Naive B cell (primary cell): ENCODE measurements at regions not wholly inside any gene's neighbourhood (a gene's known extent, or its start where the extent isn't known, plus 50 kb on each side); places are given as distances from the start of the nearest gene placed in this dataset.
"Not testable (repeated sequence)": the region's sequence is repeated elsewhere in the genome, so short reads cannot be mapped to it uniquely, and the experiment has no call there.

Experiments
- ATAC-seq, 2 donors: fragments of 150-1000 bp; cut with Tn5 transposase; 2 replicates each; pipeline ENCODE4 v1.10.0; 2021; ENCODE audit warnings: low read depth in 2 of 2, mild to moderate bottlenecking in 2 of 2, moderate library complexity in 2 of 2
- DNase-seq: peaks from one replicate; pipeline ENCODE4 v3.0.0; 2022
- H3K27ac Mint-ChIP-seq, 6 donors: one replicate each; pipeline ENCODE4 v1.8.0; 2020 to 2022; ENCODE audit warnings: mild to moderate bottlenecking in 6 of 6, mixed read lengths in 6 of 6, moderate library complexity in 5 of 6, inconsistent platforms in 2 of 6
- H3K27me3 Mint-ChIP-seq, 3 donors: one replicate each; pipeline ENCODE4 v1.8.0; 2021 to 2022; ENCODE audit warnings: mixed read lengths in 3 of 3, mild to moderate bottlenecking in 1 of 3
- H3K36me3 Mint-ChIP-seq, 2 donors: one replicate each; pipeline ENCODE4 v1.8.0; 2020 to 2022; ENCODE audit warnings: mixed read lengths in 2 of 2, inconsistent platforms in 1 of 2, mild to moderate bottlenecking in 1 of 2
- H3K4me1 Mint-ChIP-seq, 3 donors: one replicate each; pipeline ENCODE4 v1.8.0; 2020 to 2022; ENCODE audit warnings: mixed read lengths in 3 of 3, inconsistent platforms in 1 of 3, mild to moderate bottlenecking in 1 of 3, moderate library complexity in 1 of 3
- H3K4me3 Mint-ChIP-seq, 8 donors: one replicate each; pipeline ENCODE4 v1.8.0; 2020 to 2022; ENCODE audit warnings: mild to moderate bottlenecking in 8 of 8, mixed read lengths in 8 of 8, moderate library complexity in 8 of 8, inconsistent platforms in 2 of 8
- H3K9me3 Mint-ChIP-seq, 7 donors: one replicate each; pipeline ENCODE4 v1.8.0; 2020 to 2022; ENCODE audit warnings: mixed read lengths in 7 of 7, mild to moderate bottlenecking in 5 of 7, inconsistent platforms in 2 of 7, moderate library complexity in 1 of 7

GRCh38 chr12:89822992-89823391 is 114.4 kb upstream of the ATP2B1 start:
- H3K4me1 Mint-ChIP-seq: peaks cover 17 to 22% (median 21%) of the 10 kb centered on the region in 3 donors
- DNase-seq, H3K36me3 Mint-ChIP-seq, H3K27ac Mint-ChIP-seq, H3K9me3 Mint-ChIP-seq, ATAC-seq, H3K4me3 Mint-ChIP-seq, H3K27me3 Mint-ChIP-seq: not testable (repeated sequence)

- DNase-seq: peak; percentile 14
- Mint-ChIP-seq H3K4me3 (peak overlapping the region in 4 of 8 donors; percentile 23 to 56 (median 40)), H3K4me1 (peaks cover 22 to 29% (median 28%) of the 10 kb centered on the region in 3 donors), H3K36me3 (no peaks in the 10 kb centered on the region), H3K9me3 (no peaks in the 10 kb centered on the region), H3K27ac (peak overlapping the region in 2 of 6 donors; percentile 5 to 8), H3K27me3 (no peaks in the 10 kb centered on the region)
- peak; percentile 71 for ATAC-seq
Measured at GRCh38 chr12:89821896-89822295, 113.3 kb upstream of the ATP2B1 start.

- peaks cover 0 to 2% (median 0%) of the 10 kb centered on the region in 7 donors for H3K9me3 Mint-ChIP-seq
- no peak for ATAC-seq
Measured at GRCh38 chr12:89817501-89818226, 109.0 kb upstream of the ATP2B1 start.

GRCh38 chr12:89815225-89815624 is 106.6 kb upstream of the ATP2B1 start:
- Mint-ChIP-seq H3K4me3 (no peak overlapping the region), H3K27ac (peak overlapping the region in 1 of 6 donors; percentile 40), H3K27me3 (no peaks in the 10 kb centered on the region), H3K9me3 (peaks cover 0 to 2% (median 0%) of the 10 kb centered on the region in 7 donors), H3K36me3 (peaks cover 0 to 4% of the 10 kb centered on the region in 2 donors), H3K4me1 (peaks cover 5 to 13% (median 7%) of the 10 kb centered on the region in 3 donors)
- no peak for ATAC-seq
- no peak for DNase-seq

More at GRCh38 chr12:89817501-89818226, 109.0 kb upstream of the ATP2B1 start:
- Mint-ChIP-seq H3K4me1 (peaks cover 16 to 23% (median 20%) of the 10 kb centered on the region in 3 donors), H3K27ac (peak overlapping the region in 1 of 6 donors; percentile 41), H3K4me3 (no peak overlapping the region), H3K27me3 (no peaks in the 10 kb centered on the region), H3K36me3 (peaks cover 0 to 4% of the 10 kb centered on the region in 2 donors)
- no peak for DNase-seq

- no peak overlapping the region for H3K4me3 Mint-ChIP-seq
- no peaks in the 10 kb centered on the region for H3K27me3 Mint-ChIP-seq
- no peak for DNase-seq
- no peak for ATAC-seq
- no peaks in the 10 kb centered on the region for H3K36me3 Mint-ChIP-seq
- peaks cover 0 to 1% (median 0%) of the 10 kb centered on the region in 7 donors for H3K9me3 Mint-ChIP-seq
- H3K4me1 Mint-ChIP-seq: peaks cover 6 to 22% (median 11%) of the 10 kb centered on the region in 3 donors
- H3K27ac Mint-ChIP-seq: no peak overlapping the region
Measured at GRCh38 chr12:89803412-89803811, 94.8 kb upstream of the ATP2B1 start.

GRCh38 chr12:89801284-89801683 is 92.6 kb upstream of the ATP2B1 start:
- Mint-ChIP-seq H3K4me3 (peak overlapping the region in 4 of 8 donors; percentile 2 to 48 (median 21)), H3K4me1 (peaks cover 6 to 24% (median 15%) of the 10 kb centered on the region in 3 donors), H3K9me3 (no peaks in the 10 kb centered on the region), H3K27me3 (no peaks in the 10 kb centered on the region), H3K27ac (peak overlapping the region in 2 of 6 donors; percentile 12 to 15), H3K36me3 (no peaks in the 10 kb centered on the region)
- peak; percentile 29 for DNase-seq
- peak; percentile 89 for ATAC-seq

GRCh38 chr12:89800435-89800834 is 91.8 kb upstream of the ATP2B1 start:
- ATAC-seq (no peak), DNase-seq (no peak)
- no peaks in the 10 kb centered on the region for H3K27me3 Mint-ChIP-seq
- peak overlapping the region in 1 of 6 donors; percentile 77 for H3K27ac Mint-ChIP-seq
- no peak overlapping the region for H3K4me3 Mint-ChIP-seq
- peaks cover 6 to 28% (median 15%) of the 10 kb centered on the region in 3 donors for H3K4me1 Mint-ChIP-seq
- no peaks in the 10 kb centered on the region for H3K9me3 Mint-ChIP-seq
- no peaks in the 10 kb centered on the region for H3K36me3 Mint-ChIP-seq

- no peak overlapping the region for H3K4me3 Mint-ChIP-seq
- no peaks in the 10 kb centered on the region for H3K9me3 Mint-ChIP-seq
- ATAC-seq (no peak), DNase-seq (no peak)
- no peaks in the 10 kb centered on the region for H3K27me3 Mint-ChIP-seq
- H3K4me1 Mint-ChIP-seq: peaks cover 6 to 28% (median 18%) of the 10 kb centered on the region in 3 donors
- H3K27ac Mint-ChIP-seq: no peak overlapping the region
- H3K36me3 Mint-ChIP-seq: no peaks in the 10 kb centered on the region
Measured at GRCh38 chr12:89799316-89799715, 90.7 kb upstream of the ATP2B1 start.

- Mint-ChIP-seq H3K27me3 (no peaks in the 10 kb centered on the region), H3K9me3 (no peaks in the 10 kb centered on the region), H3K27ac (no peak overlapping the region), H3K4me1 (peaks cover 6 to 25% (median 18%) of the 10 kb centered on the region in 3 donors), H3K36me3 (no peaks in the 10 kb centered on the region), H3K4me3 (no peak overlapping the region)
- DNase-seq (no peak), ATAC-seq (no peak)
Measured at GRCh38 chr12:89797436-89797835, 88.8 kb upstream of the ATP2B1 start.

GRCh38 chr12:89796798-89797382 is 88.3 kb upstream of the ATP2B1 start:
- H3K27ac Mint-ChIP-seq: peak overlapping the region in 1 of 6 donors; percentile 18
- H3K36me3 Mint-ChIP-seq: no peaks in the 10 kb centered on the region
- ATAC-seq: no peak

GRCh38 chr12:89793946-89794345 is 85.3 kb upstream of the ATP2B1 start:
- ATAC-seq (no peak), DNase-seq (no peak)
- H3K27ac Mint-ChIP-seq: no peak overlapping the region
- no peaks in the 10 kb centered on the region for H3K27me3 Mint-ChIP-seq
- H3K9me3 Mint-ChIP-seq: peaks cover 0 to 3% (median 0%) of the 10 kb centered on the region in 7 donors
- H3K4me3 Mint-ChIP-seq: no peak overlapping the region
- no peaks in the 10 kb centered on the region for H3K36me3 Mint-ChIP-seq
- peaks cover 4 to 25% (median 17%) of the 10 kb centered on the region in 3 donors for H3K4me1 Mint-ChIP-seq

More at GRCh38 chr12:89796798-89797382, 88.3 kb upstream of the ATP2B1 start:
- no peak overlapping the region for H3K4me3 Mint-ChIP-seq
- H3K9me3 Mint-ChIP-seq: no peaks in the 10 kb centered on the region
- DNase-seq: no peak
- peaks cover 3 to 20% (median 15%) of the 10 kb centered on the region in 3 donors for H3K4me1 Mint-ChIP-seq
- no peaks in the 10 kb centered on the region for H3K27me3 Mint-ChIP-seq

GRCh38 chr12:89791286-89791685 is 82.6 kb upstream of the ATP2B1 start:
- peaks cover 15 to 38% (median 17%) of the 10 kb centered on the region in 3 donors for H3K4me1 Mint-ChIP-seq
- ATAC-seq: no peak
- peaks cover 0 to 21% (median 10%) of the 10 kb centered on the region in 7 donors for H3K9me3 Mint-ChIP-seq
- H3K27ac Mint-ChIP-seq: peak overlapping the region in 1 of 6 donors; percentile 22
- no peak overlapping the region for H3K4me3 Mint-ChIP-seq
- no peak for DNase-seq
- H3K27me3 Mint-ChIP-seq: no peaks in the 10 kb centered on the region
- H3K36me3 Mint-ChIP-seq: no peaks in the 10 kb centered on the region

GRCh38 chr12:89789862-89790261 is 81.2 kb upstream of the ATP2B1 start:
- H3K27me3 Mint-ChIP-seq: no peaks in the 10 kb centered on the region
- DNase-seq (peak; percentile 75), ATAC-seq (peak; percentile 99)
- peaks cover 6 to 11% of the 10 kb centered on the region in 2 donors for H3K36me3 Mint-ChIP-seq
- H3K27ac Mint-ChIP-seq: peak overlapping the region in 5 of 6 donors; percentile 8 to 89 (median 13)
- peaks cover 14 to 35% (median 15%) of the 10 kb centered on the region in 3 donors for H3K4me1 Mint-ChIP-seq
- peaks cover 6 to 34% (median 21%) of the 10 kb centered on the region in 7 donors for H3K9me3 Mint-ChIP-seq
- H3K4me3 Mint-ChIP-seq: peak overlapping the region in 7 of 8 donors; percentile 5 to 80 (median 50)
